ENCODE measurements at regions not wholly inside any gene's neighbourhood (a gene's known extent, or its start where the extent isn't known, plus 50 kb on each side); places are given as distances from the start of the nearest gene placed in this dataset.

DNA sequence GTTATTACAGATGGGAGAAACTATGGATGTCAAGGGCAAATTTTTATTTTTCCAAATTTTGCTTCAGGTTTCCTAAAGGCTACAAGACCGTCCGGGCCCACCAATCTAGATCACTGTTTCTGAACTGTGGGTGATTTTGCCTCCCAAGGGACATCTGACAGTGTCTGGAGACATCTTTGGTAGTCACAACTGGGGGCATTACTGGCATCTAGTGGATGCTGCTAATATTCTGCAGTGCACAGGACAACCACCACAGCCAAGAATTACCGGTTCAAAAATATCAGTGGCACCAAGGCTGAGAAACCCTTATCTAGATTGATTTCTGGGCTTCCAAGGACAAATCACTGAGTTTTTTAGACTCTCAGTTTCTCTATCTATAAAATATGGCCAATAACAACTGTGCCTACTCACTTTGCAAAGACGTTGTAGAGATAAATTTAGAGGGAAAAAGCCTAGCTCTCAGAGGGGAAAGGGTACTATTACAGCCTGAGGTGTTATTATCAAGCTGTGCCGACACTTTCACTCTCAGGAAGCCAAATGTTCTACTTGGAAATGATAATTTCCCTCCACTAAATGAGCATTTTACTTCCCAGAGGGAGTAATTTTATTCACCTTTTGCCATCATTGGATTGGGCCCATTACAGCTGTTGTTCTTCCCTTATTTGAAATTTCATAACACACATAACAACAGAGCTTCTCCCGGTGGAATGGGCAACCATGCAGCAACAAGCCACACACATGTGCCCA is 442.1 kb downstream of the CENPC start:
- TF ChIP-seq, protein P1, sequence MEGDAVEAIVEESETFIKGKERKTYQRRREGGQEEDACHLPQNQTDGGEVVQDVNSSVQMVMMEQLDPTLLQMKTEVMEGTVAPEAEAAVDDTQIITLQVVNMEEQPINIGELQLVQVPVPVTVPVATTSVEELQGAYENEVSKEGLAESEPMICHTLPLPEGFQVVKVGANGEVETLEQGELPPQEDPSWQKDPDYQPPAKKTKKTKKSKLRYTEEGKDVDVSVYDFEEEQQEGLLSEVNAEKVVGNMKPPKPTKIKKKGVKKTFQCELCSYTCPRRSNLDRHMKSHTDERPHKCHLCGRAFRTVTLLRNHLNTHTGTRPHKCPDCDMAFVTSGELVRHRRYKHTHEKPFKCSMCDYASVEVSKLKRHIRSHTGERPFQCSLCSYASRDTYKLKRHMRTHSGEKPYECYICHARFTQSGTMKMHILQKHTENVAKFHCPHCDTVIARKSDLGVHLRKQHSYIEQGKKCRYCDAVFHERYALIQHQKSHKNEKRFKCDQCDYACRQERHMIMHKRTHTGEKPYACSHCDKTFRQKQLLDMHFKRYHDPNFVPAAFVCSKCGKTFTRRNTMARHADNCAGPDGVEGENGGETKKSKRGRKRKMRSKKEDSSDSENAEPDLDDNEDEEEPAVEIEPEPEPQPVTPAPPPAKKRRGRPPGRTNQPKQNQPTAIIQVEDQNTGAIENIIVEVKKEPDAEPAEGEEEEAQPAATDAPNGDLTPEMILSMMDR (IDR thresholded peaks at IDR 0.05), result no peak
- TF ChIP-seq POLR2A (IDR thresholded peaks at IDR 0.05; ENCODE audit: low read depth), result no peak

All from esophagus muscularis mucosa (tissue), 3 donors.